ENCODE measurements at regions not wholly inside any gene's neighbourhood (a gene's known extent, or its start where the extent isn't known, plus 50 kb on each side); places are given as distances from the start of the nearest gene placed in this dataset.

GRCh38 chr17:17419631-17420030, 57.2 kb upstream of the MED9 start:
- H3K4me3 ChIP-seq (ENCODE audit: low read depth, low read length), result no peak overlapping the region
- no peak for FAIRE-seq
- no peaks in the 10 kb centered on the region for H3K27me3 ChIP-seq (ENCODE audit: control insufficient read depth, insufficient read depth, low read length)
- no peak for DNase-seq (ENCODE audit: low read depth)
- no peaks in the 10 kb centered on the region for H3K36me3 ChIP-seq (ENCODE audit: control insufficient read depth, insufficient read depth, low read length)
- TF ChIP-seq CTCF (IDR thresholded peaks at IDR 0.05; ENCODE audit: insufficient read depth, low read length, severe bottlenecking), result no peak

- FAIRE-seq (no peak), DNase-seq (ENCODE audit: low read depth) (no peak)
- no peak overlapping the region for H3K4me3 ChIP-seq (ENCODE audit: low read depth, low read length)
- TF ChIP-seq CTCF (IDR thresholded peaks at IDR 0.05; ENCODE audit: insufficient read depth, low read length, severe bottlenecking), result no peak
- no peaks in the 10 kb centered on the region for H3K27me3 ChIP-seq (ENCODE audit: control insufficient read depth, insufficient read depth, low read length)
- no peaks in the 10 kb centered on the region for H3K36me3 ChIP-seq (ENCODE audit: control insufficient read depth, insufficient read depth, low read length)
These were observed 56.7 kb upstream of the MED9 start for GRCh38 chr17:17420082-17420481.

- TF ChIP-seq CTCF (IDR thresholded peaks at IDR 0.05; ENCODE audit: insufficient read depth, low read length, severe bottlenecking), result no peak
- Histone ChIP-seq H3K36me3 (ENCODE audit: control insufficient read depth, insufficient read depth, low read length) (no peaks in the 10 kb centered on the region), H3K4me3 (ENCODE audit: low read depth, low read length) (no peak overlapping the region), H3K27me3 (ENCODE audit: control insufficient read depth, insufficient read depth, low read length) (no peaks in the 10 kb centered on the region)
- DNase-seq (ENCODE audit: low read depth) (no peak), FAIRE-seq (no peak)
These were observed 56.1 kb upstream of the MED9 start for GRCh38 chr17:17420561-17421269.

- DNase-seq (ENCODE audit: low read depth) (no peak), FAIRE-seq (peak; percentile 66)
- no peak for TF ChIP-seq CTCF (IDR thresholded peaks at IDR 0.05; ENCODE audit: insufficient read depth, low read length, severe bottlenecking)
- no peak overlapping the region for H3K4me3 ChIP-seq (ENCODE audit: low read depth, low read length)
- H3K27me3 ChIP-seq (ENCODE audit: control insufficient read depth, insufficient read depth, low read length), result no peaks in the 10 kb centered on the region
- H3K36me3 ChIP-seq (ENCODE audit: control insufficient read depth, insufficient read depth, low read length), result no peaks in the 10 kb centered on the region
These were observed 55.2 kb upstream of the MED9 start for GRCh38 chr17:17421346-17422216.

- H3K4me3 ChIP-seq (ENCODE audit: low read depth, low read length), result no peak overlapping the region
- TF ChIP-seq CTCF (IDR thresholded peaks at IDR 0.05; ENCODE audit: insufficient read depth, low read length, severe bottlenecking), result no peak
- no peaks in the 10 kb centered on the region for H3K36me3 ChIP-seq (ENCODE audit: control insufficient read depth, insufficient read depth, low read length)
- peaks cover 1% of the 10 kb centered on the region for H3K27me3 ChIP-seq (ENCODE audit: control insufficient read depth, insufficient read depth, low read length)
- no peak for DNase-seq (ENCODE audit: low read depth)
- no peak for FAIRE-seq
These were observed 54.6 kb upstream of the MED9 start for GRCh38 chr17:17422217-17422610.
